A549 (cell line): ENCODE measurements at regions not wholly inside any gene's neighbourhood (a gene's known extent, or its start where the extent isn't known, plus 50 kb on each side); places are given as distances from the start of the nearest gene placed in this dataset.

Source experiments
- ATAC-seq, 2 experiments: fragments of 200-7000 bp in 1 of 2; fragments of >200 bp in 1 of 2; cut with Nextera tagmentation in 1 of 2; cut with Tn5 transposase in 1 of 2; 3 replicates each; pipeline versions ENCODE4 v1.8.0 to v1.9.1; 2018 to 2020; ENCODE audit warnings: mild to moderate bottlenecking in 1 of 2, moderate library complexity in 1 of 2
- CTCF ChIA-PET: fragments of 300-600 bp; sonication (Branson Sonifier 250); formaldehyde crosslinking; extraction: SDS; loops from one replicate; lab custom pipeline; 2021; ENCODE audit warnings: antibody characterized with exemption, inconsistent platforms; lab: Yijun Ruan, JAX
- POLR2A ChIA-PET: fragments of 350-600 bp; formaldehyde crosslinking; extraction: SDS; loops from one replicate; lab custom pipeline; 2021; ENCODE audit warnings: antibody characterized with exemption, inconsistent platforms; lab: Yijun Ruan, JAX
- DNase-seq, 2 experiments: peaks; one replicate each; pipeline versions ENCODE4 v3.0.0 to v3.0.0-alpha.2; 2011 to 2016; ENCODE audit warnings: low read depth in 1 of 2, low spot score in 1 of 2
- FAIRE-seq: peaks from 2 replicates; lab custom pipeline; 2011; peaks lifted over from hg19 to GRCh38; lab: Jason Lieb, UNC
- H3K27ac ChIP-seq, 2 experiments: fragments of >200 bp; sonication (Bioruptor Twin); formaldehyde crosslinking; 3 replicates each; pipeline ENCODE4 v1.5.1; 2016 to 2017
- H3K4me1 ChIP-seq: fragments of >200 bp; sonication (Bioruptor Twin); formaldehyde crosslinking; 3 replicates; pipeline ENCODE4 v1.6.1; 2016
- H3K4me2 ChIP-seq: fragments of >200 bp; sonication (Bioruptor Twin); formaldehyde crosslinking; 3 replicates; pipeline ENCODE4 v1.6.1; 2016
- H3K4me3 ChIP-seq: fragments of >200 bp; sonication (Bioruptor Twin); formaldehyde crosslinking; 3 replicates; pipeline ENCODE4 v1.5.1; 2016
- H3K9me3 ChIP-seq: fragments of >200 bp; sonication (Bioruptor Twin); formaldehyde crosslinking; 3 replicates; pipeline ENCODE4 v1.6.1; 2016
- ATOH8 ChIP-seq: fragments of 250-450 bp; sonication (Bioruptor Pico); IDR thresholded peaks from 2 replicates; pipeline ENCODE4 v1.5.0; 2020; ENCODE audit warnings: low read depth, mild to moderate bottlenecking, moderate library complexity
- BCL3 ChIP-seq: fragments of >200 bp; sonication (Bioruptor Twin); formaldehyde crosslinking; IDR thresholded peaks from 3 replicates; pipeline ENCODE4 v1.6.1; 2016
- CHD4 ChIP-seq: fragments of 200-600 bp; sonication (generic); IDR thresholded peaks from 2 replicates; pipeline ENCODE4 v1.6.1; 2016; ENCODE audit warnings: antibody characterized with exemption, mild to moderate bottlenecking, borderline replicate concordance
- EHF ChIP-seq: fragments of 250-450 bp; sonication (Bioruptor Pico); IDR thresholded peaks from 2 replicates; pipeline ENCODE4 v1.5.0; 2020; ENCODE audit warnings: mild to moderate bottlenecking
- EP300 ChIP-seq, 2 experiments: fragments of >200 bp; sonication (Bioruptor Twin); formaldehyde crosslinking; IDR thresholded peaks; 2 replicates in 1 of 2; 3 replicates in 1 of 2; pipeline ENCODE4 v1.6.1; 2016 to 2017
- ESRRA ChIP-seq: fragments of 150-350 bp; IDR thresholded peaks from 2 replicates; pipeline ENCODE4 v1.6.1; 2014; ENCODE audit warnings: mild to moderate bottlenecking, low read length, borderline replicate concordance
- HOXB13 ChIP-seq: fragments of 250-450 bp; sonication (Bioruptor Pico); IDR thresholded peaks from 2 replicates; pipeline ENCODE4 v1.5.0; 2020; ENCODE audit warnings: low read depth, mild to moderate bottlenecking, moderate library complexity
- JUNB ChIP-seq: fragments of >200 bp; sonication (Bioruptor Twin); formaldehyde crosslinking; IDR thresholded peaks from 2 replicates; pipeline ENCODE4 v1.6.1; 2016
- MAZ ChIP-seq: fragments of 150-350 bp; IDR thresholded peaks from 2 replicates; pipeline ENCODE4 v1.6.1; 2014; ENCODE audit warnings: antibody characterized with exemption, low read depth, low read length, borderline replicate concordance
- NPAS2 ChIP-seq: fragments of 250-450 bp; sonication (Bioruptor Pico); IDR thresholded peaks from 2 replicates; pipeline ENCODE4 v1.8.0; 2022; ENCODE audit warnings: mild to moderate bottlenecking, moderate library complexity, borderline replicate concordance
- PBX3 ChIP-seq: IDR thresholded peaks from 2 replicates; pipeline ENCODE4 v1.6.1; 2012
- RAD21 ChIP-seq, 2 experiments: fragments of >200 bp in 1 of 2; sonication (Bioruptor Twin) in 1 of 2; formaldehyde crosslinking in 1 of 2; IDR thresholded peaks in 1 of 2; conservative IDR thresholded peaks in 1 of 2; 2 replicates in 1 of 2; 3 replicates in 1 of 2; pipeline ENCODE4 v1.6.1; 2012 to 2018; ENCODE audit warnings: inconsistent platforms in 1 of 2
- REST ChIP-seq: fragments of 200-600 bp; sonication (generic); IDR thresholded peaks from 2 replicates; pipeline ENCODE4 v1.6.1; 2016; ENCODE audit warnings: antibody characterized with exemption, mild to moderate bottlenecking, moderate library complexity
- SMC3 ChIP-seq: fragments of >200 bp; sonication (Bioruptor Twin); formaldehyde crosslinking; IDR thresholded peaks from 3 replicates; pipeline ENCODE4 v1.6.1; 2018; ENCODE audit warnings: inconsistent platforms
- WGBS: methylation state at CpG from one replicate; pipeline ENCODE4 v1.1.6; 2017; ENCODE audit errors: missing lambda C conversion rate; 5-methylcytosine and 5-hydroxymethylcytosine counted together

- Histone ChIP-seq H3K27ac (no peak overlapping the region), H3K4me3 (no peak overlapping the region), H3K4me2 (no peak overlapping the region), H3K9me3 (no peaks in the 10 kb centered on the region), H3K4me1 (no peaks in the 10 kb centered on the region)
- 5% methylated on average over 1 of the region's 1 CpG for WGBS
- FAIRE-seq = no peak
- 0 out of 5 replicates have a peak, but pooled peaks of 1 of the 2 experiments have one; percentile 19 for TF ChIP-seq RAD21 (conservative IDR thresholded peaks at IDR 0.05 in 1 of 2, IDR thresholded peaks at IDR 0.05 in 1 of 2)
- no peak for TF ChIP-seq MAZ
- TF ChIP-seq SMC3 = 0 out of 3 replicates have a peak, but pooled peaks have one; percentile 21
- no peak for TF ChIP-seq EP300 (IDR thresholded peaks at IDR 0.05)
- DNase-seq = peak in 1 of 2 experiments; percentile 15
- POLR2A ChIA-PET = no interaction called here
- no peak for ATAC-seq
- CTCF ChIA-PET = no interaction called here
Measured at GRCh38 chr7:49166441-49166840, 242.1 kb downstream of the CDC14C start.

- POLR2A ChIA-PET = no interaction called here
- Histone ChIP-seq H3K9me3 (no peaks in the 10 kb centered on the region), H3K4me1 (no peaks in the 10 kb centered on the region), H3K4me3 (no peak overlapping the region), H3K4me2 (no peak overlapping the region), H3K27ac (no peak overlapping the region)
- ATAC-seq (no peak), DNase-seq (no peak), FAIRE-seq (no peak)
- TF ChIP-seq NPAS2 (CRISPR knock-in tag) = no peak
- TF ChIP-seq JUNB = no peak
- no peak for TF ChIP-seq PBX3
- no peak for TF ChIP-seq ATOH8 (CRISPR knock-in tag)
- TF ChIP-seq BCL3 = no peak
- TF ChIP-seq REST = no peak
- no peak for TF ChIP-seq MAZ
- TF ChIP-seq ESRRA = no peak
- WGBS = 5% methylated on average over 1 of the region's 1 CpG
- CTCF ChIA-PET = no interaction called here
Measured at GRCh38 chr7:49172639-49173038, 248.3 kb downstream of the CDC14C start.

GRCh38 chr7:49174396-49174795, 250.0 kb downstream of the CDC14C start:
- POLR2A ChIA-PET = no interaction called here
- ATAC-seq = no peak
- no peak overlapping the region for H3K4me3 ChIP-seq
- no peaks in the 10 kb centered on the region for H3K4me1 ChIP-seq
- FAIRE-seq = no peak
- 6% methylated on average over 2 of the region's 2 CpGs for WGBS
- TF ChIP-seq EHF (CRISPR knock-in tag) = no peak
- no peak for TF ChIP-seq NPAS2 (CRISPR knock-in tag)
- TF ChIP-seq CHD4 = no peak
- no peak for TF ChIP-seq HOXB13 (CRISPR knock-in tag)
- TF ChIP-seq, all 56 proteins: peak for 0
- Histone ChIP-seq H3K9me3 (no peaks in the 10 kb centered on the region), H3K27ac (no peak overlapping the region), H3K4me2 (no peak overlapping the region)
- DNase-seq = no peak
- CTCF ChIA-PET = no interaction called here
